Activated CD4-positive, alpha-beta T cell treated with anti-CD3 and anti-CD28 coated beads, Interleukin-2, amount 10 ng/mL, durations not matched to agents 24 days and 14 days (primary cell): ENCODE measurements at regions not wholly inside any gene's neighbourhood (a gene's known extent, or its start where the extent isn't known, plus 50 kb on each side); places are given as distances from the start of the nearest gene placed in this dataset.
A peak's percentile ranks its signal among the peaks of the same experiment; 100 is the strongest.

Experiments
- DNase-seq: peaks from one replicate; pipeline ENCODE4 v3.0.0; 2022
- H3K27ac Mint-ChIP-seq: one replicate; pipeline ENCODE4 v1.8.0; 2022; ENCODE audit warnings: mild to moderate bottlenecking, mixed read lengths
- H3K27me3 Mint-ChIP-seq: one replicate; pipeline ENCODE4 v1.8.0; 2022; ENCODE audit warnings: mixed read lengths
- H3K36me3 Mint-ChIP-seq: one replicate; pipeline ENCODE4 v1.8.0; 2022; ENCODE audit warnings: low read depth, mild to moderate bottlenecking, mixed read lengths
- H3K4me1 Mint-ChIP-seq: one replicate; pipeline ENCODE4 v1.8.0; 2021; ENCODE audit warnings: mixed read lengths
- H3K4me3 Mint-ChIP-seq: one replicate; pipeline ENCODE4 v1.8.0; 2022; ENCODE audit warnings: mild to moderate bottlenecking, moderate library complexity, mixed read lengths
- H3K9me3 Mint-ChIP-seq: one replicate; pipeline ENCODE4 v1.8.0; 2021; ENCODE audit warnings: mixed read lengths
- intact Hi-C: fragments of 100-400 bp; cut with micrococcal nuclease; formaldehyde crosslinking; loops from one replicate; pipeline ENCODE4 v1.15.1; 2023

DNA sequence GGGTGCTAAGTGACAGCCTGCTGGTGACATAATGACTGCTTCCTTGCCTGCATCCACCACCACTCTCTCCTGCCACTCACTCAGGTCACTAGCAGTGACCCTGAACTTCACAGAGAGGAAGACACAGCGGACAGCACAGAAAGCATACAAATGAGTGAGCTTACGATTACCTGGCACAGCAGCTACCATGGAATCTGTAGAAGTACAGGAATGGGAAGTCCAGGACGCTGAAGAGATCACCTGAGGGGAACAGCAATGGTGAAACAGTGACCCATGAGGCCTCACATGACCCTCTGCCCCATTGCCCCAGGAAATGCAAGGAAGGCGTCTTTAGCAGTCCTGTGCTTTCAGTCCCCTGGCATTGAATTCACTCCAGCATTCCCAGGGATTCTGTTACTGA is 96.7 kb upstream of the RIOK3 start:
- H3K4me3 Mint-ChIP-seq = no peak overlapping the region
- no peak overlapping the region for H3K27ac Mint-ChIP-seq
- H3K4me1 Mint-ChIP-seq = peaks cover 20% of the 10 kb centered on the region
- H3K9me3 Mint-ChIP-seq = peaks cover 5% of the 10 kb centered on the region
- intact Hi-C loops = loop anchor here (5.0 kb wide), 1 partner anchor 119 kb away; no protein-coding TSS in a partner anchor
- DNase-seq = no peak
- H3K27me3 Mint-ChIP-seq = no peaks in the 10 kb centered on the region
- peaks cover 20% of the 10 kb centered on the region for H3K36me3 Mint-ChIP-seq

- H3K9me3 Mint-ChIP-seq = peaks cover under 1% of the 10 kb centered on the region
- DNase-seq = no peak
- H3K4me1 Mint-ChIP-seq = peaks cover 20% of the 10 kb centered on the region
- intact Hi-C loops = loop anchor here (5.0 kb wide), 1 partner anchor 120 kb away; no protein-coding TSS in a partner anchor
- H3K27me3 Mint-ChIP-seq = no peaks in the 10 kb centered on the region
- H3K27ac Mint-ChIP-seq = no peak overlapping the region
- peaks cover 13% of the 10 kb centered on the region for H3K36me3 Mint-ChIP-seq
- no peak overlapping the region for H3K4me3 Mint-ChIP-seq
These were observed 96.0 kb upstream of the RIOK3 start for GRCh38 chr18:23356915-23357601.

- H3K4me3 Mint-ChIP-seq = peak overlapping the region; percentile 72
These were observed 95.0 kb upstream of the RIOK3 start for GRCh38 chr18:23357996-23358594.

GRCh38 chr18:23359421-23359820 is 93.7 kb upstream of the RIOK3 start:
- no peak for DNase-seq
- peaks cover 21% of the 10 kb centered on the region for H3K4me1 Mint-ChIP-seq
- peaks cover 6% of the 10 kb centered on the region for H3K36me3 Mint-ChIP-seq
- H3K27ac Mint-ChIP-seq = no peak overlapping the region
- no peaks in the 10 kb centered on the region for H3K9me3 Mint-ChIP-seq
- H3K27me3 Mint-ChIP-seq = no peaks in the 10 kb centered on the region
- H3K4me3 Mint-ChIP-seq = no peak overlapping the region
- intact Hi-C loops = loop anchor here (5.0 kb wide), 1 partner anchor 122 kb away; no protein-coding TSS in a partner anchor

More at GRCh38 chr18:23357996-23358594, 95.0 kb upstream of the RIOK3 start:
- H3K4me1 Mint-ChIP-seq = peaks cover 23% of the 10 kb centered on the region
- H3K27ac Mint-ChIP-seq = peak overlapping the region; percentile 85
- DNase-seq = no peak
- peaks cover 10% of the 10 kb centered on the region for H3K36me3 Mint-ChIP-seq
- H3K27me3 Mint-ChIP-seq = no peaks in the 10 kb centered on the region
- H3K9me3 Mint-ChIP-seq = no peaks in the 10 kb centered on the region
- intact Hi-C loops = loop anchor here (1.0 to 5.0 kb wide), 2 partner anchors 121 to 227 kb away; no protein-coding TSS in a partner anchor

DNA sequence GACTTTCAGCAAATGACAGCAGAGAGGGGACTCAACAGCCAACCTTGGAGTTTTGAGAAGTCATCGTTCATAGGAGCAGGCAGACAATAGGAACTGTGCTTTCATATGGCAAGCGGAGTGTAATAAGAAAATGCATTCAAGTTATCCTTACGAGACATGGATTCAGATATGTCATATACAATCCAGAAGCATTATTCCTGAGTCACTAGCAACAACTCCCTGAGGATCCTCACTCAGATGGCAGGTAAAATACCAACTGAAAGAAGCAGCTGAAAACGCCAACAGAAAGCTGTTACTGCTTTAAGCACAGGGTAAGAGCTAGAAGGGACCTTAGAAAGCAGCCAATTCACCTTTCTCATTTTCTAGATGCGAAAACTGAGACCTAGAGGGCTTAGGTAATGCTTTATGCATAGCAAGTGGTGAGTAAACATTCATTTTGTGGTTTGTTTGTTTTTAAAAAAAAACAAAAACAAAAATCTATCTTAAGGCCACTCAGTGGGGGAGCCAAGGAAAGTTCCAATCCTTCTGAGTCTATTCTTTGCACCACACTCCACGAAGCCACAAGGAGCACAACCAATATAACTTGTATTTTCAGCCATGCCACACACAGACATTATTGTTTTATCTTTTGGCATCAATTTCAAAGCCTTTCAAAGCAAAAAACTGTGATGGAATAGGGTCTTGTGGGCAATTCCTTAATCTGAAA is 89.1 kb upstream of the RIOK3 start:
- Mint-ChIP-seq H3K27me3 (no peaks in the 10 kb centered on the region), H3K36me3 (no peaks in the 10 kb centered on the region), H3K4me3 (no peak overlapping the region), H3K27ac (no peak overlapping the region), H3K4me1 (peaks cover 3% of the 10 kb centered on the region), H3K9me3 (no peaks in the 10 kb centered on the region)
- intact Hi-C loops = no loop called here
- no peak for DNase-seq

DNA sequence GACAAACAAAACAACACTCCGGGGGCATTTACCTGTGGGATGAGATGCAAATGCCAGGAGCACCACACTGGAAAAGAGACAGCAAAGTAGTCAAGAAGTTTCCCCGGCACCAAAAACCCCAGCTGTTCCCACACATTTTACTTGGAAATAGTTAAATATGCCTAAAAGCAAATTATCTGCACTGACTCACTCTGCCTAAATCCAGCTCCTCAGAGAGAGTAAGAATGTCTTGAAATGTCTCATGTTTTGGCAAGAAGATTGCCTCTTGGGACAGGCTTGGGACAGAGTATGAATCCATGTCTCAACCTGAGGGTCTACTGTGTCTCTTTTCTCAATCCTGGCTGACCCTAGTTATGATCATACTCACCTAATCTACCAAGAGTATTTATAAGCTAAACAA is 87.5 kb upstream of the RIOK3 start:
- no peak for DNase-seq
- no peaks in the 10 kb centered on the region for H3K27me3 Mint-ChIP-seq
- no peak overlapping the region for H3K27ac Mint-ChIP-seq
- no peaks in the 10 kb centered on the region for H3K36me3 Mint-ChIP-seq
- no peak overlapping the region for H3K4me3 Mint-ChIP-seq
- intact Hi-C loops = no loop called here
- no peaks in the 10 kb centered on the region for H3K9me3 Mint-ChIP-seq
- peaks cover 3% of the 10 kb centered on the region for H3K4me1 Mint-ChIP-seq

GRCh38 chr18:23369266-23369665 is 83.8 kb upstream of the RIOK3 start:
- no peak overlapping the region for H3K27ac Mint-ChIP-seq
- no peak for DNase-seq
- no peaks in the 10 kb centered on the region for H3K4me1 Mint-ChIP-seq
- H3K27me3 Mint-ChIP-seq = no peaks in the 10 kb centered on the region
- no peaks in the 10 kb centered on the region for H3K9me3 Mint-ChIP-seq
- peaks cover 1% of the 10 kb centered on the region for H3K36me3 Mint-ChIP-seq
- H3K4me3 Mint-ChIP-seq = no peak overlapping the region
- intact Hi-C loops = no loop called here

DNA sequence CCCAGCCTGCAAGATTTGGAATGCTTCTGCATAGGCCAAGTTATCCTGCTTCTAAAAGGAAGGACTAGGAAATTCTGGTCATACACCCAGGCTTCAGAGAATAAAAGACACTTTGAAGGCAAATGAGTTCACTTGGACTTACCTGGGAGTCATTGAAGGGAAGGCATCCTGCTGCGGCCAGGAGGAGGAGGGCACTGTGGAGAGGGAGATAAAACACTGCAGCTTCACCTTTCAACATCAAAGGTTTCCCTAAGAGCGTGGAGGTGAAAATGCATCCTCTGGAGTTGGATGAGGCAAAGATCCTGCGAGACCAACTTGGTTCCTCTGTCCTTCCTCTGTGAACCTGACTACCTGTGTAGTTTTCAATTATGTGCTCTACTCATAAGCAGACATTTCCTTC is 79.5 kb upstream of the RIOK3 start:
- Mint-ChIP-seq H3K4me1 (peaks cover 16% of the 10 kb centered on the region), H3K9me3 (no peaks in the 10 kb centered on the region), H3K27me3 (no peaks in the 10 kb centered on the region), H3K4me3 (no peak overlapping the region), H3K36me3 (peaks cover 1% of the 10 kb centered on the region), H3K27ac (no peak overlapping the region)
- intact Hi-C loops = loop anchor here (10.0 kb wide), 1 partner anchor 439 kb away; the partner anchor contains the start of gene RBBP8
- DNase-seq = no peak

GRCh38 chr18:23377669-23378301 is 75.3 kb upstream of the RIOK3 start:
- Mint-ChIP-seq H3K27ac (peak overlapping the region; percentile 81), H3K36me3 (no peaks in the 10 kb centered on the region), H3K9me3 (no peaks in the 10 kb centered on the region), H3K4me3 (peak overlapping the region; percentile 25), H3K4me1 (peaks cover 16% of the 10 kb centered on the region), H3K27me3 (no peaks in the 10 kb centered on the region)
- intact Hi-C loops = loop anchor here (1.0 to 10.0 kb wide), 3 partner anchors 146 to 443 kb away; partner anchors contain the start of gene RBBP8
- DNase-seq = peak; percentile 67

GRCh38 chr18:23378302-23378686 is 74.8 kb upstream of the RIOK3 start:
- H3K27me3 Mint-ChIP-seq = no peaks in the 10 kb centered on the region
- H3K4me3 Mint-ChIP-seq = peak overlapping the region; percentile 25
- H3K27ac Mint-ChIP-seq = peak overlapping the region; percentile 81
- no peaks in the 10 kb centered on the region for H3K9me3 Mint-ChIP-seq
- no peak for DNase-seq
- H3K4me1 Mint-ChIP-seq = peaks cover 17% of the 10 kb centered on the region
- intact Hi-C loops = loop anchor here (10.0 kb wide), 1 partner anchor 443 kb away; the partner anchor contains the start of gene RBBP8
- peaks cover 2% of the 10 kb centered on the region for H3K36me3 Mint-ChIP-seq

DNA sequence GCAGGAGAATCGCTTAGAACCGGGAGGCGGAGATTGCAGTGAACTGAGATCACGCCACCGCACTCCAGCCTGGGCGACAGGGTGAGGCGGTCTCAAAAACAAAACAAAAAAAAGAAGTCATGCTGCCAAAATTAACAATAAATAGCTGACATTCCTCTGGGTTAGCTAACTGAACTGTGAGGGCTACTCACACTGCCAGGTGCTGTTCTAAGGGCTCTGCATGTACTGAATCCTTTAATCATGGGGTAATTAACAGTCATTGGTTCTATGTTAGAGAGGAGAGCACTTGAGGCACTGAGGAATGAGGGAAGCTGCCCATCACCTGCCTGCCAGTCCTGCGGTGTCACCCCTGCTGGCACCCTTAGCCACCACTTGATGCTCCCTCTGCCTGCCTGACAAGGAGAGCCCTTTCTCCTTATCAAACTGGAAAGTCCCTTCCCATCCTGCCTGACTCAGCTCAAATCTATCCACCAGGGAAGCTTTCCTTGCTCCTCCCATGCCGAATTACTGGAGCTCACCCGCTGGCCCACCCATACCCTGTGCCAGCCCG is 73.0 kb upstream of the RIOK3 start:
- Mint-ChIP-seq H3K36me3 (peaks cover 7% of the 10 kb centered on the region), H3K9me3 (no peaks in the 10 kb centered on the region), H3K27ac (no peak overlapping the region), H3K4me1 (peaks cover 29% of the 10 kb centered on the region), H3K4me3 (no peak overlapping the region), H3K27me3 (no peaks in the 10 kb centered on the region)
- intact Hi-C loops = no loop called here
- no peak for DNase-seq

GRCh38 chr18:23380817-23381216 is 72.3 kb upstream of the RIOK3 start:
- no peaks in the 10 kb centered on the region for H3K9me3 Mint-ChIP-seq
- H3K36me3 Mint-ChIP-seq = peaks cover 9% of the 10 kb centered on the region
- no peak overlapping the region for H3K4me3 Mint-ChIP-seq
- DNase-seq = no peak
- H3K27me3 Mint-ChIP-seq = no peaks in the 10 kb centered on the region
- H3K4me1 Mint-ChIP-seq = peaks cover 34% of the 10 kb centered on the region
- no peak overlapping the region for H3K27ac Mint-ChIP-seq
- intact Hi-C loops = no loop called here

DNA sequence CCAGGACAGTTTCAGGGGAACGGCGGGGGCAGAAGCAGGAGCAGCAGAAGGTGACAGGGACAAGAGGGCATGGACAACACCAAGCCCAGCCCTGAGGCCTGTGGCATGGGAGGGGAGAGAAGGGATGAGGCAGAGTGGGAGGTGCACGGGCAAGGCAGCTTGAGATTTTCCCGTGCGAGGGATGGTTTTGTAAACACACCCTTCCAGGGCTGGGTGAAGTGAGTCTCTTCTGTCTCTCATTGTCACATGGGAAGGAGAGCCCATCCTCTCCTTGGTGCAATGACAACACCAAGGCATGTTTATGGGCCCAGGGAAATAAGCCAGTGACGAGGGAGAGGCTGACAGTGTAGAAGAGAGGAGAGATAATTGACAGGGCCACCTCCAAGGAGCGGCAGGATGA is 69.6 kb upstream of the RIOK3 start:
- Mint-ChIP-seq H3K4me3 (no peak overlapping the region), H3K27me3 (no peaks in the 10 kb centered on the region), H3K27ac (no peak overlapping the region), H3K36me3 (peaks cover 9% of the 10 kb centered on the region), H3K4me1 (peaks cover 20% of the 10 kb centered on the region), H3K9me3 (no peaks in the 10 kb centered on the region)
- no peak for DNase-seq
- intact Hi-C loops = no loop called here
